Nephron (organoid): ENCODE measurements at regions not wholly inside any gene's neighbourhood (a gene's known extent, or its start where the extent isn't known, plus 50 kb on each side); places are given as distances from the start of the nearest gene placed in this dataset.
"Not testable (repeated sequence)": the region's sequence is repeated elsewhere in the genome, so short reads cannot be mapped to it uniquely, and the experiment has no call there.

Experiments
- H3K27ac Mint-ChIP-seq, 3 experiments: 2 replicates each; pipeline ENCODE4 v1.8.0; 2020; ENCODE audit warnings: mixed read lengths in 3 of 3, mild to moderate bottlenecking in 2 of 3, moderate library complexity in 1 of 3
- H3K27me3 Mint-ChIP-seq: 2 replicates; pipeline ENCODE4 v1.8.0; 2021; ENCODE audit warnings: low read depth, mild to moderate bottlenecking, moderate library complexity, mixed read lengths
- H3K36me3 Mint-ChIP-seq: 2 replicates; pipeline ENCODE4 v1.8.0; 2020; ENCODE audit warnings: low read depth, mixed read lengths
- H3K4me1 Mint-ChIP-seq: 2 replicates; pipeline ENCODE4 v1.8.0; 2020; ENCODE audit warnings: mixed read lengths
- H3K4me3 Mint-ChIP-seq, 3 experiments: 2 replicates each; pipeline ENCODE4 v1.8.0; 2020; ENCODE audit warnings: mild to moderate bottlenecking in 3 of 3, mixed read lengths in 3 of 3, moderate library complexity in 2 of 3
- H3K9me3 Mint-ChIP-seq: 2 replicates; pipeline ENCODE4 v1.8.0; 2020; ENCODE audit warnings: mixed read lengths
- TF ChIP-seq, protein P1 (sequence below), 3 experiments: fragments of 200-600 bp; sonication (generic); IDR thresholded peaks; one replicate each; pipeline ENCODE4 v1.5.0; 2021; ENCODE audit warnings: antibody characterized with exemption in 3 of 3; ENCODE audit not compliant: unreplicated experiment in 3 of 3

DNA sequence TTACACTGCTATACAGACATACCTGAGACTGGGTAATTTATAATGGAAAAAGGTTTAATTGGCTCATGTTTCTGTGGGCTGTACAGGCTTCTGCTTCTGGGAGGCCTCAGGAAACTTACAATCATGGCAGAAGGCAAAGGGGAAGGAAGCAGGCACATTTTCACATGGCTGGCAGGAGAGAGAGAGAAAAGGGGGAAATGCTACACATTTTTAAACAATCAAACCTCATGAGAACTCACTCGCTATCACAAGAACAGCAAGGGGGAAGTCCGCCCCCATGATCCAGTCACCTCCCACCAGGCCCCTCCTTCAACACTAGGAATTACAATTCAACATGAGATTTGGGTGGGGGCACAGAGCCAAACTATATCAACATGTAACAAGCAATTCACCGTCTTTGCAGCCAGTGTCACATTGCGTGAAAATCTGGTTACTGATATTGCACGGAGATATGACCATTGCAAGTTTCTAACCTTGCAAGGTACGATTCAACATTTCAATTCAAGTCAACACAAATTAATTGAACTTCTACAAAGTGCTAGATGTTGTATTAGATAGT is 61.7 kb upstream of the RELL1 start:
- Mint-ChIP-seq H3K36me3 (no peaks in the 10 kb centered on the region), H3K9me3 (no peaks in the 10 kb centered on the region), H3K4me3 (no peak overlapping the region), H3K27ac (peak overlapping the region in 1 of 3 experiments; percentile 60), H3K27me3 (no peaks in the 10 kb centered on the region), H3K4me1 (peaks cover 7% of the 10 kb centered on the region)
- TF ChIP-seq, protein P1, sequence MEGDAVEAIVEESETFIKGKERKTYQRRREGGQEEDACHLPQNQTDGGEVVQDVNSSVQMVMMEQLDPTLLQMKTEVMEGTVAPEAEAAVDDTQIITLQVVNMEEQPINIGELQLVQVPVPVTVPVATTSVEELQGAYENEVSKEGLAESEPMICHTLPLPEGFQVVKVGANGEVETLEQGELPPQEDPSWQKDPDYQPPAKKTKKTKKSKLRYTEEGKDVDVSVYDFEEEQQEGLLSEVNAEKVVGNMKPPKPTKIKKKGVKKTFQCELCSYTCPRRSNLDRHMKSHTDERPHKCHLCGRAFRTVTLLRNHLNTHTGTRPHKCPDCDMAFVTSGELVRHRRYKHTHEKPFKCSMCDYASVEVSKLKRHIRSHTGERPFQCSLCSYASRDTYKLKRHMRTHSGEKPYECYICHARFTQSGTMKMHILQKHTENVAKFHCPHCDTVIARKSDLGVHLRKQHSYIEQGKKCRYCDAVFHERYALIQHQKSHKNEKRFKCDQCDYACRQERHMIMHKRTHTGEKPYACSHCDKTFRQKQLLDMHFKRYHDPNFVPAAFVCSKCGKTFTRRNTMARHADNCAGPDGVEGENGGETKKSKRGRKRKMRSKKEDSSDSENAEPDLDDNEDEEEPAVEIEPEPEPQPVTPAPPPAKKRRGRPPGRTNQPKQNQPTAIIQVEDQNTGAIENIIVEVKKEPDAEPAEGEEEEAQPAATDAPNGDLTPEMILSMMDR (IDR thresholded peaks at IDR 0.05; ENCODE audit: unreplicated experiment in 3 of 3): no peak

DNA sequence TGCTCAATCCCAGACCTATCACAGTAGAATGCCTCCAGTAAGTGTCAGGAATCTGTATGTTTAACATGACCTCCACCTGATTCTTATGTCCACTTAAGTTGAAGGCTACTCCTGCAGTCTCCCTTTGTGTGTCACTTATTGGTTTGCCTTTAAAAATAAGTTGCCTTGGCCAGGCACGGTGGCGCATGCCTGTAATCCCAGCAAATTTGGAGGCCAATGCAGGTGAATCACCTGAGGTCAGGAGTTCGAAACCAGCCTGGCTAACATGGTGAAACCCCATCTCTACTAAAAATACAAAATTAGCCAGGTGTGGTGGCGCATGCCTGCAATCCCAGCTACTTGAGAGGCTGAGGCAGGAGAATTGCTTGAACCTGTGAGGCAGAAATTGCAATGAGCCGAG is 60.7 kb upstream of the RELL1 start:
- H3K4me3 Mint-ChIP-seq, H3K9me3 Mint-ChIP-seq, H3K27ac Mint-ChIP-seq, H3K27me3 Mint-ChIP-seq, H3K36me3 Mint-ChIP-seq, H3K4me1 Mint-ChIP-seq: not testable (repeated sequence)

DNA sequence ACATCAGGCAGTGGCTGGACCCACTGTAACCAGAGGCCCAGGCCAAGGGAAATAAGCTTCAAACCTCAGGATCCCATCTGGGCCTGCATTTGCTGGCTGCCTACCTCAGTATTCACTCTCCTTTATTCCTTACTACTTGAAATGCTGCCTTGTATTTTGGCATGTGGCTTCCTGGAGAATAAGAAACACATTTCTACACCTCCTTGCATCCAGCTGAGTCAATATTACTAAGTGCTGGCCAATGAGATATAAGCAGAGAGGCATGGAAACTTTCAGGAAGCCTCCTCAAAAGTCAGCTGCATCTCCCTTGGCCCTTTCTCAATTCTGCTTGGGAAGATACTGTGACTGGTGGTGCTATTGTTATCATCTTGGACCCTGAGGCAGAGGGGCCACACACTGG is 59.8 kb upstream of the RELL1 start:
- H3K27ac Mint-ChIP-seq: no peak overlapping the region
- H3K36me3 Mint-ChIP-seq: no peaks in the 10 kb centered on the region
- H3K27me3 Mint-ChIP-seq: peaks cover 3% of the 10 kb centered on the region
- H3K9me3 Mint-ChIP-seq: no peaks in the 10 kb centered on the region
- TF ChIP-seq, protein P1 (IDR thresholded peaks at IDR 0.05; ENCODE audit: unreplicated experiment in 3 of 3): no peak
- no peak overlapping the region for H3K4me3 Mint-ChIP-seq
- H3K4me1 Mint-ChIP-seq: peaks cover 7% of the 10 kb centered on the region

DNA sequence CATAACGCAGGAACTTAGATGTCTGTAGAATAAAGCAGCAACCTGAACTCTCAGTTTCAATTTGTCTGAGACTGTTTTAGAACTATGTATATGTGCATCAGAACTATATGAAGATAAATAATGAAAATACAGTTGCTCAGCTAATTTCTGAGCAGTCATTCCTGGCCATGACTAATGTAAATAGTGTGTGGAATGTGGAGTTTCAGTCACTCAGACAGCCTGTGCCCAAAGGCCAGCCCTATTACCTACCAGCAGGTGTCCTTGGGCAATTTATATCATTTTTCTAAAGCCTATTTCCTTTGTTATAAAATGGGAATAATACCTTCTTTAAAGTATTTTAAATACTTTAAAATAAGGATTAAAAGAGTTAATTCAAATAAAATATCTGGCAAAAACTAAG is 56.0 kb upstream of the RELL1 start:
- Mint-ChIP-seq H3K9me3 (no peaks in the 10 kb centered on the region), H3K27me3 (peaks cover 3% of the 10 kb centered on the region), H3K36me3 (no peaks in the 10 kb centered on the region), H3K4me1 (no peaks in the 10 kb centered on the region), H3K4me3 (no peak overlapping the region), H3K27ac (no peak overlapping the region)
- TF ChIP-seq, protein P1 (IDR thresholded peaks at IDR 0.05; ENCODE audit: unreplicated experiment in 3 of 3): no peak

DNA sequence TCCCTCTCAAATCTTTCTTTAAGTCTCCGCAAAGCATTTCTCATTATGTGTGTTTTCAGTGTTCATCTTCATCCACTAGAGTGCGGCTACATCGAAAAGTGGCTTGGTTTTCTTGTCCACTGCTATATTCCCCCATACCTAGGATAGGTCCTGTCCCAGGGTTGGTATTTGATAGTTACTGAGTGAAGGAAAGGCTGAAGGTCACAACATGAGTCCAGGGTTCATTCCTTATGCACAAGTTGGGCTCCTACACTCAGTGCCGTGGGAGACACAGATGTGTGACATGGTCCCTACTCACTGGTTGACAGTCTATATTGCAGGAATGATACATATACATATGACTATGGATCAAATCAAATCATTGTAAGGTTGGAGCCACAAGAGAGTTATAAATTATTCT is 55.4 kb upstream of the RELL1 start:
- H3K36me3 Mint-ChIP-seq: no peaks in the 10 kb centered on the region
- no peak overlapping the region for H3K27ac Mint-ChIP-seq
- peaks cover 3% of the 10 kb centered on the region for H3K27me3 Mint-ChIP-seq
- H3K9me3 Mint-ChIP-seq: no peaks in the 10 kb centered on the region
- H3K4me1 Mint-ChIP-seq: no peaks in the 10 kb centered on the region
- TF ChIP-seq, protein P1 (IDR thresholded peaks at IDR 0.05; ENCODE audit: unreplicated experiment in 3 of 3): no peak
- no peak overlapping the region for H3K4me3 Mint-ChIP-seq

DNA sequence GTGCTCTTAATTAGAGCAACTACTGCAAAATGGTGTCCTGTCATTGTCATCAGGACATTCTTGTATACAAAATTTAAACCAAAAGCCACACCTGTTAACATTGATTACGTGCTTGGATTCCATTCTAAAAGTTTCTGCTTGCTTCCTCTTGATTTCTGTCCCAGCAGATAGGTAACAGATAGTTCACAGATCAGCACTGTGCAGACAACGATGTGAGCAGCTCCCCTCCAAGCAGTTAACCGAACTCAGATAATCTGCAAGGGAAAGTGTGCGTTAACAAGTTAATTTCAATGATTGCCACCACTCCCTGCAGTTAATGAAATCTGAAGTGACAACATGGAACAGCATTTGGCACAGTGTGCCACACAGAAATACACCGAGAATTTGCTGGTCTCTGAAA is 54.4 kb upstream of the RELL1 start:
- Mint-ChIP-seq H3K36me3 (no peaks in the 10 kb centered on the region), H3K27me3 (peaks cover 3% of the 10 kb centered on the region), H3K4me3 (no peak overlapping the region), H3K9me3 (no peaks in the 10 kb centered on the region), H3K27ac (no peak overlapping the region), H3K4me1 (no peaks in the 10 kb centered on the region)
- TF ChIP-seq, protein P1 (IDR thresholded peaks at IDR 0.05; ENCODE audit: unreplicated experiment in 3 of 3): no peak
